ENCODE measurements at regions not wholly inside any gene's neighbourhood (a gene's known extent, or its start where the extent isn't known, plus 50 kb on each side); places are given as distances from the start of the nearest gene placed in this dataset.

DNA sequence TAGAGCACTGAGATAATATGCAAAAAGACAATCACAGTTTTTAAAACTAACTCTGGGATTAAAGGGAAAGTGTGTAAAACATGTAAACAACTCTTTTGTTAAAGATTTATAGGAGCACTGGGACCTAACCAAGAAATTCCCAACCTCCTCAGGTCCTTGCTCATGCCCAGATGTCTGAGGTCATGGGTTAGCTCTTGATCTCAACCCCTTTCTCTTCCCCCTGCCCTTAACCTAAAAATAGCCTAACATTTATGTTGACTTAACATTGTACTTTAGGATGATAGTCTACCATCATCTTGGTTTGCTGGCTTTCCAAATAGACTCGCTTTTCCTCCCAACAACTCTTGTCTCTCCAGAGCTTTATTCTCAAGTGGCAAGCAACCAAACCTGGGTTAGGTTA, 258.2 kb upstream of the FAT3 start:
- TF ChIP-seq RCOR1 (IDR thresholded peaks at IDR 0.05; ENCODE audit: low read length) (no peak), RAD21 (IDR thresholded peaks at IDR 0.05; ENCODE audit: low read length) (no peak), FOSL2 (IDR thresholded peaks at IDR 0.05; ENCODE audit: borderline replicate concordance, low read depth) (no peak), SIN3A (IDR thresholded peaks at IDR 0.05; ENCODE audit: borderline replicate concordance, low read depth, low read length) (no peak), EZH2phosphoT487 (IDR thresholded peaks at IDR 0.05; ENCODE audit: borderline replicate concordance, low read depth) (no peak), EP300 (IDR thresholded peaks at IDR 0.05; ENCODE audit: borderline replicate concordance in 1 of 2, low read depth in 1 of 2, low read length in 1 of 2) (no peak), MXI1 (IDR thresholded peaks at IDR 0.05; ENCODE audit: low read depth, low read length) (no peak), TCF12 (IDR thresholded peaks at IDR 0.05) (no peak)
- TF ChIP-seq, protein P1, sequence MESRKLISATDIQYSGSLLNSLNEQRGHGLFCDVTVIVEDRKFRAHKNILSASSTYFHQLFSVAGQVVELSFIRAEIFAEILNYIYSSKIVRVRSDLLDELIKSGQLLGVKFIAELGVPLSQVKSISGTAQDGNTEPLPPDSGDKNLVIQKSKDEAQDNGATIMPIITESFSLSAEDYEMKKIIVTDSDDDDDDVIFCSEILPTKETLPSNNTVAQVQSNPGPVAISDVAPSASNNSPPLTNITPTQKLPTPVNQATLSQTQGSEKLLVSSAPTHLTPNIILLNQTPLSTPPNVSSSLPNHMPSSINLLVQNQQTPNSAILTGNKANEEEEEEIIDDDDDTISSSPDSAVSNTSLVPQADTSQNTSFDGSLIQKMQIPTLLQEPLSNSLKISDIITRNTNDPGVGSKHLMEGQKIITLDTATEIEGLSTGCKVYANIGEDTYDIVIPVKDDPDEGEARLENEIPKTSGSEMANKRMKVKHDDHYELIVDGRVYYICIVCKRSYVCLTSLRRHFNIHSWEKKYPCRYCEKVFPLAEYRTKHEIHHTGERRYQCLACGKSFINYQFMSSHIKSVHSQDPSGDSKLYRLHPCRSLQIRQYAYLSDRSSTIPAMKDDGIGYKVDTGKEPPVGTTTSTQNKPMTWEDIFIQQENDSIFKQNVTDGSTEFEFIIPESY (IDR thresholded peaks at IDR 0.05; ENCODE audit: borderline replicate concordance, low read depth), result no peak
- TF ChIP-seq, protein P2, sequence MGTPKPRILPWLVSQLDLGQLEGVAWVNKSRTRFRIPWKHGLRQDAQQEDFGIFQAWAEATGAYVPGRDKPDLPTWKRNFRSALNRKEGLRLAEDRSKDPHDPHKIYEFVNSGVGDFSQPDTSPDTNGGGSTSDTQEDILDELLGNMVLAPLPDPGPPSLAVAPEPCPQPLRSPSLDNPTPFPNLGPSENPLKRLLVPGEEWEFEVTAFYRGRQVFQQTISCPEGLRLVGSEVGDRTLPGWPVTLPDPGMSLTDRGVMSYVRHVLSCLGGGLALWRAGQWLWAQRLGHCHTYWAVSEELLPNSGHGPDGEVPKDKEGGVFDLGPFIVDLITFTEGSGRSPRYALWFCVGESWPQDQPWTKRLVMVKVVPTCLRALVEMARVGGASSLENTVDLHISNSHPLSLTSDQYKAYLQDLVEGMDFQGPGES (IDR thresholded peaks at IDR 0.05; ENCODE audit: low read depth, low read length), result no peak
- TF ChIP-seq, protein P3, sequence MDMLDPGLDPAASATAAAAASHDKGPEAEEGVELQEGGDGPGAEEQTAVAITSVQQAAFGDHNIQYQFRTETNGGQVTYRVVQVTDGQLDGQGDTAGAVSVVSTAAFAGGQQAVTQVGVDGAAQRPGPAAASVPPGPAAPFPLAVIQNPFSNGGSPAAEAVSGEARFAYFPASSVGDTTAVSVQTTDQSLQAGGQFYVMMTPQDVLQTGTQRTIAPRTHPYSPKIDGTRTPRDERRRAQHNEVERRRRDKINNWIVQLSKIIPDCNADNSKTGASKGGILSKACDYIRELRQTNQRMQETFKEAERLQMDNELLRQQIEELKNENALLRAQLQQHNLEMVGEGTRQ (IDR thresholded peaks at IDR 0.05; ENCODE audit: borderline replicate concordance, low read depth, low read length), result no peak
- TF ChIP-seq, protein P4, sequence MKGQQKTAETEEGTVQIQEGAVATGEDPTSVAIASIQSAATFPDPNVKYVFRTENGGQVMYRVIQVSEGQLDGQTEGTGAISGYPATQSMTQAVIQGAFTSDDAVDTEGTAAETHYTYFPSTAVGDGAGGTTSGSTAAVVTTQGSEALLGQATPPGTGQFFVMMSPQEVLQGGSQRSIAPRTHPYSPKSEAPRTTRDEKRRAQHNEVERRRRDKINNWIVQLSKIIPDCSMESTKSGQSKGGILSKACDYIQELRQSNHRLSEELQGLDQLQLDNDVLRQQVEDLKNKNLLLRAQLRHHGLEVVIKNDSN (IDR thresholded peaks at IDR 0.05; ENCODE audit: borderline replicate concordance, low read depth), result no peak
- TF ChIP-seq, protein P5, sequence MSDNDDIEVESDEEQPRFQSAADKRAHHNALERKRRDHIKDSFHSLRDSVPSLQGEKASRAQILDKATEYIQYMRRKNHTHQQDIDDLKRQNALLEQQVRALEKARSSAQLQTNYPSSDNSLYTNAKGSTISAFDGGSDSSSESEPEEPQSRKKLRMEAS (IDR thresholded peaks at IDR 0.05; ENCODE audit: low read depth), result no peak
- Histone ChIP-seq H4K20me1 (ENCODE audit: insufficient read depth) (no peaks in the 10 kb centered on the region), H3K9ac (no peak overlapping the region), H3K27ac (ENCODE audit: low read depth in 2 of 2, low read length in 1 of 2) (no peak overlapping the region), H3K9me3 (peaks cover 7% of the 10 kb centered on the region; the same call in 1 of the 2 replicates), H3K79me2 (ENCODE audit: insufficient read depth) (no peaks in the 10 kb centered on the region), H3K4me1 (ENCODE audit: control insufficient read depth in 1 of 2, insufficient read depth in 2 of 2, low read depth in 1 of 2, low read length in 1 of 2) (no peaks in the 10 kb centered on the region), H3K4me3 (ENCODE audit: low read depth in 2 of 2, low read length in 1 of 2) (no peak overlapping the region), H3K4me2 (no peak overlapping the region), H3K27me3 (ENCODE audit: insufficient read depth) (no peaks in the 10 kb centered on the region), H3K36me3 (replicated peaks in 1 of 2; ENCODE audit: control insufficient read depth in 1 of 2, insufficient read depth in 2 of 2, low read length in 1 of 2) (no peaks in the 10 kb centered on the region), H3K9me2 (no peaks in the 10 kb centered on the region), H2AFZ (ENCODE audit: low read depth) (no peak overlapping the region), H3F3A (replicated peaks; ENCODE audit: insufficient read depth) (no peaks in the 10 kb centered on the region)
- DNase-seq, result no peak
- 74% methylated on average over 1 of the region's 1 CpG for WGBS (ENCODE audit: low lambda C conversion rate)
- CTCF ChIA-PET, result no interaction called here
- POLR2A ChIA-PET, result no interaction called here

All from SK-N-SH (cell line).